Right lobe of liver (tissue), 4 donors: ENCODE measurements at regions not wholly inside any gene's neighbourhood (a gene's known extent, or its start where the extent isn't known, plus 50 kb on each side); places are given as distances from the start of the nearest gene placed in this dataset.

Experiments used
- CTCF ChIP-seq, 4 donors: fragments of 200-600 bp in 3 of 4; fragments of 450-650 bp in 1 of 4; IDR thresholded peaks; one replicate each; pipeline versions ENCODE4 v1.5.1 to v1.8.0; 2016 to 2022; ENCODE audit warnings: antibody characterized with exemption in 4 of 4, mild to moderate bottlenecking in 2 of 4
- POLR2A ChIP-seq: fragments of 450-650 bp; IDR thresholded peaks from one replicate; pipeline ENCODE4 v1.6.1; 2017; ENCODE audit warnings: antibody characterized with exemption, mild to moderate bottlenecking
- donor health status: DM: no; HTN: no; CAD: no.
- donor health status: DM: no; HTN: no; CAD: no.
- donor health status: DM: no; HTN: yes; CAD: no.

GRCh38 chr2:18244845-18245244 lies 315.6 kb downstream of the RDH14 start:
- TF ChIP-seq POLR2A: no peak
- no peak for TF ChIP-seq CTCF (IDR thresholded peaks at IDR 0.05)
